Type B pancreatic cell (in vitro differentiated cells): ENCODE measurements at regions not wholly inside any gene's neighbourhood (a gene's known extent, or its start where the extent isn't known, plus 50 kb on each side); places are given as distances from the start of the nearest gene placed in this dataset.

Experiments
- DNase-seq: peaks from one replicate; pipeline ENCODE4 v3.0.0; 2021; ENCODE audit warnings: mixed read lengths; ENCODE audit not compliant: unreplicated experiment; ENCODE audit errors: extremely low spot score
- H3K27ac Mint-ChIP-seq: 2 replicates; pipeline ENCODE4 v1.8.0; 2021; ENCODE audit warnings: mild to moderate bottlenecking, mixed read lengths
- H3K27me3 Mint-ChIP-seq: 2 replicates; pipeline ENCODE4 v1.8.0; 2021; ENCODE audit warnings: mixed read lengths
- H3K36me3 Mint-ChIP-seq: 2 replicates; pipeline ENCODE4 v1.8.0; 2021; ENCODE audit warnings: mixed read lengths
- H3K4me1 Mint-ChIP-seq: one replicate; pipeline ENCODE4 v1.8.0; 2021; ENCODE audit warnings: mixed read lengths; ENCODE audit not compliant: unreplicated experiment
- H3K4me3 Mint-ChIP-seq: 2 replicates; pipeline ENCODE4 v1.8.0; 2021; ENCODE audit warnings: mild to moderate bottlenecking, mixed read lengths
- H3K9me3 Mint-ChIP-seq: 2 replicates; pipeline ENCODE4 v1.8.0; 2021; ENCODE audit warnings: mixed read lengths
- CTCF ChIP-seq: fragments of 200-600 bp; sonication (generic); conservative IDR thresholded peaks from 2 replicates; pipeline ENCODE4 v1.5.0; 2021; ENCODE audit warnings: antibody characterized with exemption, mild to moderate bottlenecking

GRCh38 chr2:179348906-179349305, 84.3 kb upstream of the SESTD1 start:
- H3K4me1 Mint-ChIP-seq = peaks cover 15% of the 10 kb centered on the region
- peaks cover 5% of the 10 kb centered on the region for H3K9me3 Mint-ChIP-seq
- no peak for TF ChIP-seq CTCF
- no peak overlapping the region for H3K27ac Mint-ChIP-seq
- no peak for DNase-seq
- no peaks in the 10 kb centered on the region for H3K36me3 Mint-ChIP-seq
- H3K27me3 Mint-ChIP-seq = no peaks in the 10 kb centered on the region
- H3K4me3 Mint-ChIP-seq = no peak overlapping the region

- H3K4me1 Mint-ChIP-seq = peaks cover 22% of the 10 kb centered on the region
- no peaks in the 10 kb centered on the region for H3K36me3 Mint-ChIP-seq
- no peaks in the 10 kb centered on the region for H3K27me3 Mint-ChIP-seq
- no peak for TF ChIP-seq CTCF
- no peak overlapping the region for H3K4me3 Mint-ChIP-seq
- peaks cover 5% of the 10 kb centered on the region for H3K9me3 Mint-ChIP-seq
- H3K27ac Mint-ChIP-seq = peak overlapping the region; percentile 7
- DNase-seq = no peak
These were observed 80.3 kb upstream of the SESTD1 start for GRCh38 chr2:179344970-179345369.

GRCh38 chr2:179344280-179344964, 79.8 kb upstream of the SESTD1 start:
- H3K9me3 Mint-ChIP-seq = peaks cover 5% of the 10 kb centered on the region
- H3K27ac Mint-ChIP-seq = peak overlapping the region; percentile 55
- no peak for TF ChIP-seq CTCF
- no peak overlapping the region for H3K4me3 Mint-ChIP-seq
- H3K4me1 Mint-ChIP-seq = peaks cover 22% of the 10 kb centered on the region
- H3K27me3 Mint-ChIP-seq = no peaks in the 10 kb centered on the region
- DNase-seq = no peak
- no peaks in the 10 kb centered on the region for H3K36me3 Mint-ChIP-seq

GRCh38 chr2:179343945-179344279, 79.3 kb upstream of the SESTD1 start:
- Mint-ChIP-seq H3K9me3 (peaks cover 5% of the 10 kb centered on the region), H3K27me3 (no peaks in the 10 kb centered on the region), H3K4me3 (no peak overlapping the region), H3K36me3 (no peaks in the 10 kb centered on the region), H3K4me1 (peaks cover 20% of the 10 kb centered on the region), H3K27ac (no peak overlapping the region)
- no peak for DNase-seq
- no peak for TF ChIP-seq CTCF

GRCh38 chr2:179341152-179341866, 76.7 kb upstream of the SESTD1 start:
- Mint-ChIP-seq H3K9me3 (peaks cover 5% of the 10 kb centered on the region), H3K4me1 (peaks cover 18% of the 10 kb centered on the region), H3K27me3 (no peaks in the 10 kb centered on the region), H3K27ac (no peak overlapping the region), H3K36me3 (no peaks in the 10 kb centered on the region), H3K4me3 (no peak overlapping the region)
- no peak for TF ChIP-seq CTCF
- DNase-seq = no peak
